ENCODE measurements at regions not wholly inside any gene's neighbourhood (a gene's known extent, or its start where the extent isn't known, plus 50 kb on each side); places are given as distances from the start of the nearest gene placed in this dataset.

- Histone ChIP-seq H3K4me2 (ENCODE audit: low read depth, low read length, poor library complexity, severe bottlenecking) (no peak overlapping the region), H4K20me1 (ENCODE audit: insufficient read depth, low read length, poor library complexity, severe bottlenecking) (no peaks in the 10 kb centered on the region), H3K4me3 (ENCODE audit: low read length, poor library complexity, severe bottlenecking) (no peak overlapping the region), H3F3A (ENCODE audit: low read depth) (no peaks in the 10 kb centered on the region), H3K9me2 (replicated peaks; ENCODE audit: low read depth, low read length) (no peaks in the 10 kb centered on the region), H3K27me3 (ENCODE audit: insufficient read depth, low read length, poor library complexity, severe bottlenecking) (no peaks in the 10 kb centered on the region), H3K9me3 (ENCODE audit: insufficient read depth, low read depth, low read length) (peaks cover 6% of the 10 kb centered on the region; the same call in 1 of the 2 replicates), H3K36me3 (ENCODE audit: insufficient read depth, low read length) (no peaks in the 10 kb centered on the region), H3K79me2 (ENCODE audit: insufficient read depth, low read length) (no peaks in the 10 kb centered on the region), H3K4me1 (ENCODE audit: insufficient read depth, low read length, poor library complexity, severe bottlenecking) (no peaks in the 10 kb centered on the region), H2AFZ (ENCODE audit: low read length) (no peak overlapping the region), H3K9ac (ENCODE audit: low read depth, low read length, poor library complexity, severe bottlenecking) (no peak overlapping the region)
- TF ChIP-seq CTCF (conservative IDR thresholded peaks at IDR 0.05; ENCODE audit: low read length) (no peak), EZH2phosphoT487 (IDR thresholded peaks at IDR 0.05; ENCODE audit: borderline replicate concordance) (no peak)
These were observed 256.8 kb downstream of the RBM26 start for GRCh38 chr13:79149210-79149609.

DNA sequence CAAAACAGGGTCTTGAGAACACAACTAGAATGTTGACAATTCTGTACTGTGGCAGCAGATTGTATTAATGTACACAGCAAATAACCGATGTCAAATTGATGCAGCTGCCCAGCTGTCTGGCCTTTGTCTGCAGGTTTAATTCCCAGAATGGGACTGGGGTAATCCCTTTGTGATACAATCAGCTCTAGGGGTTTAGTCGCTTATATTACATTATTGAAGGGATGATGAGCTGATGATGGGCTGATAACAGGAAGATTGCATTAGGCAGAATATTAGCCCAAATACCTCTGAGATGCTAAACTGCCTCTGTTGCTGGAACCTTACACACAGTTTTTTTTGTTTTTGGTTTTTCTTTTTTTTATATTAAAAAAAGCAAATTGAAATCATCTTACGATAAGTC lies 265.0 kb downstream of the RBM26 start:
- Histone ChIP-seq H3K9me3 (ENCODE audit: insufficient read depth, low read depth, low read length) (no peaks in the 10 kb centered on the region), H3K36me3 (ENCODE audit: insufficient read depth, low read length) (no peaks in the 10 kb centered on the region), H3K79me2 (ENCODE audit: insufficient read depth, low read length) (no peaks in the 10 kb centered on the region), H4K20me1 (ENCODE audit: insufficient read depth, low read length, poor library complexity, severe bottlenecking) (no peaks in the 10 kb centered on the region), H3K9me2 (replicated peaks; ENCODE audit: low read depth, low read length) (no peaks in the 10 kb centered on the region), H3F3A (ENCODE audit: low read depth) (no peaks in the 10 kb centered on the region), H3K4me1 (ENCODE audit: insufficient read depth, low read length, poor library complexity, severe bottlenecking) (no peaks in the 10 kb centered on the region), H3K27me3 (ENCODE audit: insufficient read depth, low read length, poor library complexity, severe bottlenecking) (no peaks in the 10 kb centered on the region), H3K4me3 (ENCODE audit: low read length, poor library complexity, severe bottlenecking) (no peak overlapping the region), H2AFZ (ENCODE audit: low read length) (no peak overlapping the region), H3K9ac (ENCODE audit: low read depth, low read length, poor library complexity, severe bottlenecking) (no peak overlapping the region), H3K4me2 (ENCODE audit: low read depth, low read length, poor library complexity, severe bottlenecking) (no peak overlapping the region)
- no peak for TF ChIP-seq CTCF (conservative IDR thresholded peaks at IDR 0.05; ENCODE audit: low read length)
- no peak for TF ChIP-seq EZH2phosphoT487 (IDR thresholded peaks at IDR 0.05; ENCODE audit: borderline replicate concordance)

GRCh38 chr13:79128158-79128557 lies 277.9 kb downstream of the RBM26 start:
- Histone ChIP-seq H3K9ac (ENCODE audit: low read depth, low read length, poor library complexity, severe bottlenecking) (no peak overlapping the region), H4K20me1 (ENCODE audit: insufficient read depth, low read length, poor library complexity, severe bottlenecking) (no peaks in the 10 kb centered on the region), H3K4me2 (ENCODE audit: low read depth, low read length, poor library complexity, severe bottlenecking) (no peak overlapping the region), H3F3A (ENCODE audit: low read depth) (no peaks in the 10 kb centered on the region), H3K36me3 (ENCODE audit: insufficient read depth, low read length) (no peaks in the 10 kb centered on the region), H2AFZ (ENCODE audit: low read length) (no peak overlapping the region), H3K9me2 (replicated peaks; ENCODE audit: low read depth, low read length) (no peaks in the 10 kb centered on the region), H3K9me3 (ENCODE audit: insufficient read depth, low read depth, low read length) (no peaks in the 10 kb centered on the region), H3K79me2 (ENCODE audit: insufficient read depth, low read length) (no peaks in the 10 kb centered on the region), H3K27me3 (ENCODE audit: insufficient read depth, low read length, poor library complexity, severe bottlenecking) (no peaks in the 10 kb centered on the region), H3K4me3 (ENCODE audit: low read length, poor library complexity, severe bottlenecking) (no peak overlapping the region), H3K4me1 (ENCODE audit: insufficient read depth, low read length, poor library complexity, severe bottlenecking) (no peaks in the 10 kb centered on the region)
- TF ChIP-seq CTCF (conservative IDR thresholded peaks at IDR 0.05; ENCODE audit: low read length) (no peak), EZH2phosphoT487 (IDR thresholded peaks at IDR 0.05; ENCODE audit: borderline replicate concordance) (no peak)
